HG03342 (cell line): ENCODE measurements at regions not wholly inside any gene's neighbourhood (a gene's known extent, or its start where the extent isn't known, plus 50 kb on each side); places are given as distances from the start of the nearest gene placed in this dataset.

Experiments used
- ATAC-seq: cut with Tn5 transposase; IDR thresholded peaks from one replicate; pipeline ENCODE4 v1.9.1; 2021; ENCODE audit warnings: mild to moderate bottlenecking, moderate library complexity; ENCODE audit not compliant: unreplicated experiment

GRCh38 chr2:9086465-9086864, 83.0 kb upstream of the MBOAT2 start:
- no peak for ATAC-seq

- no peak for ATAC-seq
Measured at GRCh38 chr2:9085353-9085752, 81.9 kb upstream of the MBOAT2 start.

DNA sequence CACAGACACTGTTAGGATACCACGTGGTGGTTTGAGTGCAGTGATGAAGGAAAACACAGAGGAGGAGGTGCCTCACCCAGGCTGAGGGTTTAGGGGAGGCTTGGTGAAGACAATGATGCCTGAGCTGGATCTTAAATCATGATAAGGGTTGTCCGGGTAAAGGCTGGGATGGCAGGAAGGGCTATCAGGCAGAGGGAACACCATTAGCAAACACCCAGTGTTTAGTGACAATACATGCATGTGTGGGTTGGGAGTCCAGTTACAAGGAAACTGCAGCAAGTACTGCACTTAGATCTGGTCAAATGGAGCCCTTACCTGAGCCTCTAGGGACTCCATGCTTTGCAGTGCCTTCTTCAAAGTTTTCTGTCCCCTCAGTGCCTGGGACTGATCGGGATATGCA, 79.8 kb upstream of the MBOAT2 start:
- ATAC-seq, result no peak

- ATAC-seq, result no peak
Measured at GRCh38 chr2:9082158-9082557, 78.7 kb upstream of the MBOAT2 start.

DNA sequence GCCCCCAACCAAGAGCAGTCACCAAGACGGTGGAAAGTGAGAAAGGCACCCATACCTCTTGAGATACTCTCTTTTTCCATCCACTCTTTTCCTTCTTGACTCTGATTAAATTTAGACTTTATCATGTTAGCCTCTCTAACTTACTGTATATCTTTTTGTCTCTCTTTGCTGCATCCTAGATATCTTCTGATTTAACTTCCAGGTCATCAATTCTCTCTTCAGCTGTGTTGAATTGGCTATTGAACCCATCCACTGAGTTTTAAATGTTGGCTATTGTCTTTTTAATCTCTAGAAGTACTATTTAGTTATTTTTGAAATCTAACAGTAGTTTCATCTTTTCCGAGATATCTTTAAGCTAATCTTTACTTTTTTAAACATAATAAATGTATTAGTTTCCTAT, 78.3 kb upstream of the MBOAT2 start:
- no peak for ATAC-seq

DNA sequence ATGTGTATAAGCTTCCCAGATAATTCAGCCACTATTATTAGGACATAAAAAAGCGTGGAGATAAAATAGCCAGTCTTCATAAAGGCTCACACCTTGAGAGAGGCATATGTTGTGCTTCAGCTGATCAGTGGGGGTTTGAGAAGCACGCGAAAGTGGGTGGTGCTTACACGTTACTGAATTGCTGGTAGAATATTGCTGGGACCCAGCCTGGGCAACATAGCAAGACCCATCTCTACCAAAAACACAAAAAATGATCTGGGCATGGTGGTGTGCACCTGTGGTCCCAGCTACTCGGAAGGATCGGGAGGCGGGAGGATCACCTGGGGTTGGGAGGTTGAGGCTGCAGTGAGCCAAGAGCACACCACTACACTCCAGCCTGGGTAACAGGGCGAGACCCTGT, 74.9 kb upstream of the MBOAT2 start:
- ATAC-seq, result no peak

DNA sequence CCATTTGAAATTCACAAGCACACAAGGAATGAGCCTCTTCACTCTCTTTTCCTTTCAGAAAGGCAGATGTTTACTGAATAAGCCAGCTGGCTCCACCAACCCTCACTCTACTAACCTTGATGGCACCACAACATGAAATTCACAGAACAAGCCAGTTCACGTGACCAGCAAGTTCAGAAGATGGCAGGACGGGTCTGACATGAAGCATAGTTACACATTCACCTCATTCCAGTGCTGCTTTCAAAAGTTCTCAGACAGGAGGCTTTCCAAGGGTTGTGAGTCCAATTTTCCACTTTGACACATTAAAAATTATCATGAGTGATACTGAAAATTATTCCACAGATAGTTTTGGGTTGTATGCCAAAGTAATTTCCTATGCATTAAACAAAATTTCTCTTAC, 74.2 kb upstream of the MBOAT2 start:
- ATAC-seq, result no peak

DNA sequence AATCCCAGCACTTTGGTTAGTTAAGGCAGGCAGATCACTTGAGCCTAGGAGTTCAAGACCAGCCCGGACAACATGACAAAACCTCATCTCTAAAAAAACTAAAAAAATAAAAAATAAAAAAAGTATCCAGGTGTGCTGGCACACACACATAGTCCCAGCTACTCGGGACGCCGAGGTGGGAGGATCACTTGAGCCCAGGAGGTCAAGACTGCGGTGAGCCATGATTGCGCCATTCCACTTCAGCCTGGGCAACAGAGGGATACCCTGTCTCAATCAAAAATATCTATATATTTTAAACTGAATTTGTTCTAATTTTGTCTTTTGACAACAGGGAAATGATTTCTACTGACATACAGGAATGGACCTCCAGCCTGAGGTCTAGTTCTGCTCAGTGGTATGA, 73.3 kb upstream of the MBOAT2 start:
- ATAC-seq, result no peak

DNA sequence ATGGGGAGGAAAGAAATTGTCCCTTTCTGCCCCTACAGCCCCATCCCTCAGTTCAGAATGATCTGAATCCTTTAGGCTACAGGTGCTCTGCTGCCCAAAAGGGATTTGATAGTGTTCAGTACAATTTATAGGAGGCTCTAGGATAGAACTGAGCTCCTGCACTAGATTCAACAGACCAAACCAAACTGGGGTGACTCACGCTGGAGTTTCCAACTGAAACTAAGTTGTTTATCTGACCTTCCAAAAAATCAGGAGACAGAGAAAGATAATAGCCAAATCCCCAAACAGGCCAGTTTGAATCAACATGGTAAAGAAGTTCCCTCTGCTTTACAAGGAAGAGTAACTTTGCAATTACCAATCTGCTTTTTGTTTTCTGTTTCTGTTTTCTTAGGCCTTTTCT, 72.7 kb upstream of the MBOAT2 start:
- no peak for ATAC-seq

GRCh38 chr2:9074930-9075329, 71.4 kb upstream of the MBOAT2 start:
- ATAC-seq, result no peak

DNA sequence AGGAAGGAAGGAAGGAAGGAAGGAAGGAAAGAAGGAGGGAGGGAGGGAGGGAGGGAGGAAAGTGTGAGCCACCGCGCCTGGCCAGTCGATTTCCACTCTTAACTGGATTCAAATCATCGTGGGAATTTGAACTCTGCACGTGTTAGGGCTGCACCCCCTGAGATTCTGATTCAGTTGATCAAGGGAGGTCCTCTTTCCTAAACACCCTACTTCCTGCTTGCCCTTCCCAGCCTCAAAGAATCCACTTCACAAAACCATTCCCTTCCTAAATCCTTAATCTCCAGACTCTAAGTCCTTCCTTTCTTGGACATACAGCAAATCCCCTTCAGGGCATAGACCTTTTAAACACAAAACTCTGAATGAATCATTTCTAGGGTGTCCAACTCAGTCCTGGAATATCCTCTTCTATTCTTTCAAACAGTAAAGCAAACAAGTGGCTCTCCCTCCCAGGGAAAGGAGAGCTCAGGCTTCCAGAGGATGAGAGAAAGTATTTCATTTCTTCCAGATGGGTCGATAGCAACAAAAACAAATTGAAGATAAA, 68.2 kb upstream of the MBOAT2 start:
- no peak for ATAC-seq

- no peak for ATAC-seq
Measured at GRCh38 chr2:9071032-9071431, 67.5 kb upstream of the MBOAT2 start.

DNA sequence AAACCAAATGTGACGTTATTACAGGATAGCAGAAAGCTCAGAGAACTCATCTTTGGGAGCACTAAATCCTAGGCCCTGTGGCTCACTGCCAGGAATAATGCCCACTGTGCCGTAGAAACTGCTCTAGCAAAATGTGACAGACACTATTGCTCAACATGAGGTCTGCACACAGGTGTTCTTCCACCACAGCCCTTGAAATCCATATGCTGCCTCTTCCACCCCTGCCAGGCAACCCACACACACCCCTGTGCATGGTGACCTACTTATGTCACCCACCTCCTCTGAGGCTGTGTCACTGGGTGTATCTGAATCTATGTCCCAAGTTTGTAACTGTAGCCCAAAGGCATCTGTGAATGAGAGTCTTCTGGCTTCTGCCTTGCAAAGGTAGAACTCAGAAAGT, 66.1 kb upstream of the MBOAT2 start:
- no peak for ATAC-seq

DNA sequence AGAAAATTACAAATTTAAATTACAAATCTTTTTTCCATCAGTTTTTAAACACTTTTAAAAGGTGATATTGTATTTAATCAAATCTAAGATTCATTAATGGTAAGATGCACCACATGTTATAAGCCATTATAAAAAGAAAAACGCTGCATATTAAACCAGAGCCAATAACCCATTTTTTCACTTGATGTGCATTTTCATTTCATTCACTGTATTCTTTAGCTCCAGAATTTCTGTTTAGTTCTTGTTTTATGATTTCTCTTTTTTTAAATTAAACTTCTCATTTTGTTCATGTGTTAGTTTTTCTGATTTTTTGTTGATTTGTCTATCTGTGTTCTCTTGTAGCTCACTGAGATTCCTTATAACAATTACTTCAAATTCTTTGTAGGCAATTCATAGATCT, 62.4 kb upstream of the MBOAT2 start:
- ATAC-seq, result no peak

GRCh38 chr2:9063023-9063606, 59.6 kb upstream of the MBOAT2 start:
- ATAC-seq, result no peak

- no peak for ATAC-seq
Measured at GRCh38 chr2:9060819-9061218, 57.3 kb upstream of the MBOAT2 start.

DNA sequence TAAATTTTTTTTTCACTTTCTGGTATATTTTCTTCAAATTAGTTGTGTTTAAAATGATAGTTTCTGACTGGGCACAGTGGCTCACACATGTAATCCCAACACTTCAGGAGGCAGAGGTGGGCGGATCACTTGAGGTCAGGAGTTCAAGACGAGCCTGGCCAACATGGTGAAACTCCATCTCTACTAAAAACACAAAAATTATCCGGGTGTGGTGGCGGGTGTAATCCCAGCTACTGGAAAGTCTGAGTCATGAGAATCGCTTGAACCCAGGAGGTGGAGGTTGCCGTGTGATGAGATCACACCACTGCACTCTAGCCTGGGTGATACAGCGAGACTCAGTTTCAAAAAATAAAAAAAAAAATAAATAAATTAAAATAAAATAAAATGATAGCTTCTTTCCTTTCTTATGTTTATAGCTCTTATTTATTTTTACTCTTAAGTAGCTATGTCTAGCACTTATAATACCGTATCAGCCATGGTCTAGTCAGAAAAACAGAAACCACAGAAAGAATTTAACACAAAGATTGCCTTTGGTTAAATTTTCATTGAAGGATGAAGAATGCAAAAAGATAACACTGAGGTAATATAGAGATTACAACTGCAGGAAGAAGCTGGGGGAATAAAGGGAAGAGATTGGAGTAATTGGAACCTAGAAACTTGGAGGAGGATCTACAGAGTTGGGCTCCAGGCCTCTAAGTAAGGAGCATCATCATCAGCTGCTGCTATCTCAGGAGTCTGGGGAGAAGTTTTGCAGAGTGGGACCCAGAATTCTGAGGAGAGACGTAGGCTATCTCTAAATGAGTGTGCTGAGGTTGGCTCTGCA, 54.7 kb upstream of the MBOAT2 start:
- no peak for ATAC-seq

DNA sequence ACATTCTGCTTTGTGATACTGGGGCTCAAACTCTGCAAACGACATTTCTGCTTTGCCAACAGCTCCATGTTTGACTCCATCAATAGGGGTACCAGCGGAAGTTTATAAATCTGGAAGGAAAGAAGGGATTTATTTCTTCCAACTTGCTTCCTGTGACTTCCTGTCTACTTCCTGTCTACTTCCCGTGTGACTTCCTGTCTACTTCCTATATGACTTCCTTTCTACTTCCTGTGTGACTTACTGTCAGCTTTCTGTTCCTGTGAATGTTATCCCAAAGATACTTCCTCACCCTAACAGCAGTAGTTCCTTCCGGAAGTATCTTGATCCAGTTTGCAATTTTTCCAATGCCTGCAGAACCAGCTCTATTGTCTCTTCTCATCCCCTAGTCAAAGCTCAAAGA, 52.0 kb upstream of the MBOAT2 start:
- no peak for ATAC-seq

GRCh38 chr2:9053534-9053931, 50.0 kb upstream of the MBOAT2 start:
- ATAC-seq, result no peak
